ENCODE measurements at regions not wholly inside any gene's neighbourhood (a gene's known extent, or its start where the extent isn't known, plus 50 kb on each side); places are given as distances from the start of the nearest gene placed in this dataset.

- TF ChIP-seq CTCF (conservative IDR thresholded peaks at IDR 0.05; ENCODE audit: low read length) (no peak), EZH2phosphoT487 (IDR thresholded peaks at IDR 0.05; ENCODE audit: borderline replicate concordance, low read depth, low read length) (no peak)
These were observed 423.4 kb downstream of the DMAC1 start for GRCh38 chr9:7376213-7376612.
